ENCODE measurements at regions not wholly inside any gene's neighbourhood (a gene's known extent, or its start where the extent isn't known, plus 50 kb on each side); places are given as distances from the start of the nearest gene placed in this dataset.

DNA sequence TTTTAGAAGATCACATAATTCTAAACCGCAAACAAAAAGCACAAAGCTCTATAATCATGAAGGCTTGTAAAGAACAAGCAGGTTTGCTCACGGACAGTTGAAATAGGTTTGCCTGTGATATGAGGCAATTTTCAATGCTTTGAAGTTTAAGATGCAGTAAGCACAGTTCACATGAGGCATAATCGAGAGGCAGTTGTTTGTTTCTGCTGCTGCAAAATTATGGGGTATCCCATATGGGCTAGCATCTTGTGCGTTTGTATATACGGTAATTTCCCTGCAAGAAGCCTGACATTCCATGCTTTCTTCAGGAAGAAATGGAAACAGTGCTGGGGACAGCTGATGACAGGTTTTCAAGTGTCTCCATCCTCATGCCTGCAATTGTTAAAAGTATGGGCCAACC is 94.6 kb upstream of the MC3R start:
- no TSS peak for BruUV-seq (replicated peaks)
- H3K9ac ChIP-seq (ENCODE audit: insufficient read depth in 1 of 2, low read depth in 2 of 2, low read length in 2 of 2), result no peak overlapping the region
- H3K9me3 ChIP-seq (replicated peaks; ENCODE audit: control insufficient read depth, insufficient read depth, low read depth, low read length), result no peaks in the 10 kb centered on the region; the same call in 1 of the 2 replicates
- ChIA-PET CTCF (ENCODE audit: low intra/inter-chr PET ratio) (no interaction called here), POLR2A (no interaction called here)
- no peak for TF ChIP-seq POLR3G (IDR thresholded peaks at IDR 0.05; ENCODE audit: extremely low read depth, insufficient read length, insufficient replicate concordance)
- H3K36me3 ChIP-seq (ENCODE audit: control insufficient read depth, insufficient read depth, low read length), result no peaks in the 10 kb centered on the region
- ATAC-seq (no peak), FAIRE-seq (no peak), DNase-seq (ENCODE audit: extremely low read depth in 1 of 4, low spot score in 3 of 4) (no peak)
- H3K4me2 ChIP-seq (ENCODE audit: insufficient read depth, low read length), result no peak overlapping the region
- 0% methylated on average over 5 of the region's 5 CpGs for WGBS (ENCODE audit: insufficient coverage, low coverage, missing lambda C conversion rate)
- no peaks in the 10 kb centered on the region for H3K4me1 ChIP-seq (replicated peaks in 1 of 2; ENCODE audit: control insufficient read depth in 2 of 2, insufficient read depth in 2 of 2, low read length in 2 of 2)
- intact Hi-C loops (cut with micrococcal nuclease) (no loop called here), in situ Hi-C loops (cut with MboI) (no loop called here)
- H3K27ac ChIP-seq (ENCODE audit: extremely low read depth, low read depth, low read length), result no peak overlapping the region
- H4K20me1 ChIP-seq (replicated peaks; ENCODE audit: control insufficient read depth, insufficient read depth, low read length), result no peaks in the 10 kb centered on the region
- H3K27me3 ChIP-seq (ENCODE audit: control insufficient read depth in 2 of 2, insufficient read depth in 2 of 2, low read length in 2 of 2), result no peaks in the 10 kb centered on the region
- no peak overlapping the region for H3K4me3 ChIP-seq
- no peaks in the 10 kb centered on the region for H3K9me1 ChIP-seq (ENCODE audit: control insufficient read depth, insufficient read depth, low read length)
- no peaks in the 10 kb centered on the region for H3K79me2 ChIP-seq (ENCODE audit: control insufficient read depth, insufficient read depth, low read length)
- H2AFZ ChIP-seq (ENCODE audit: low read depth, low read length), result no peak overlapping the region

DNA sequence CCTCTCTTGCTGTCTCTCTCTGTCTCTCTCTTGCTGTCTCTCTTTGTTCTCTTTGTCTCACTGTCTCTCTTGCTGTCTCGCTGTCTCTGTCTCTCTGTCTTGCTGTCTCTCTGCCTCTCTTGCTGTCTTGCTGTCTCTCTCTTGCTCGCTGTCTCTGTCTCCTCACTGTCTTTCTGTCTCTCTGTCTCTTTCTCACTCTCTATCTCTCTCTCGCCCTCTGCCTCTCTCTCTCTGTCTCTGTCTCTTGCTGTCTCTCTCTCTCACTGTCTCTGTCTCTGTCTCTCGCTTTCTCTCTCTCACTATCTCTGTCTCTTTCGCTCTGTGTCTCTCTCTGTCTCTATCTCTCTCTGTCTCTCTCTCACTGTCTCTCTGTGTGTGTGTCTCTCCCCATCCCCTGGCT is 92.9 kb upstream of the MC3R start:
- Histone ChIP-seq H3K36me3 (ENCODE audit: control insufficient read depth, insufficient read depth, low read length) (no peaks in the 10 kb centered on the region), H4K20me1 (replicated peaks; ENCODE audit: control insufficient read depth, insufficient read depth, low read length) (no peaks in the 10 kb centered on the region), H3K79me2 (ENCODE audit: control insufficient read depth, insufficient read depth, low read length) (no peaks in the 10 kb centered on the region), H3K9ac (ENCODE audit: insufficient read depth in 1 of 2, low read depth in 2 of 2, low read length in 2 of 2) (no peak overlapping the region), H3K27me3 (ENCODE audit: control insufficient read depth in 2 of 2, insufficient read depth in 2 of 2, low read length in 2 of 2) (no peaks in the 10 kb centered on the region), H3K9me3 (replicated peaks; ENCODE audit: control insufficient read depth, insufficient read depth, low read depth, low read length) (no peaks in the 10 kb centered on the region), H3K4me2 (ENCODE audit: insufficient read depth, low read length) (no peak overlapping the region), H3K4me3 (no peak overlapping the region), H3K27ac (ENCODE audit: extremely low read depth, low read depth, low read length) (no peak overlapping the region), H3K9me1 (ENCODE audit: control insufficient read depth, insufficient read depth, low read length) (no peaks in the 10 kb centered on the region), H2AFZ (ENCODE audit: low read depth, low read length) (no peak overlapping the region), H3K4me1 (replicated peaks in 1 of 2; ENCODE audit: control insufficient read depth in 2 of 2, insufficient read depth in 2 of 2, low read length in 2 of 2) (no peaks in the 10 kb centered on the region)
- in situ Hi-C loops (cut with MboI) (no loop called here), intact Hi-C loops (cut with micrococcal nuclease) (no loop called here)
- no TSS peak for BruUV-seq (replicated peaks)
- 0% methylated on average over 4 of the region's 5 CpGs for WGBS (ENCODE audit: insufficient coverage, low coverage, missing lambda C conversion rate)
- FAIRE-seq (no peak), DNase-seq (ENCODE audit: extremely low read depth in 1 of 4, low spot score in 3 of 4) (no peak), ATAC-seq (no peak)
- ChIA-PET CTCF (ENCODE audit: low intra/inter-chr PET ratio) (no interaction called here), POLR2A (no interaction called here)
- TF ChIP-seq NBN (IDR thresholded peaks at IDR 0.05; ENCODE audit: low read depth) (no peak), JUND (IDR thresholded peaks at IDR 0.05; ENCODE audit: borderline replicate concordance, low read depth, low read length) (no peak), JUND (tag; IDR thresholded peaks at IDR 0.05; ENCODE audit: borderline replicate concordance, low read depth, low read length) (no peak), HMG20B (CRISPR knock-in tag; IDR thresholded peaks at IDR 0.05) (no peak), NR4A1 (CRISPR knock-in tag; IDR thresholded peaks at IDR 0.05) (no peak), NR4A1 (tag; IDR thresholded peaks at IDR 0.05) (no peak), MECOM (CRISPR knock-in tag; IDR thresholded peaks at IDR 0.05) (no peak), FOS (IDR thresholded peaks at IDR 0.05; ENCODE audit: extremely low read depth, insufficient read length) (no peak), SMAD3 (CRISPR knock-in tag; conservative IDR thresholded peaks at IDR 0.05) (no peak), SREBF1 (IDR thresholded peaks at IDR 0.05; ENCODE audit: borderline replicate concordance, low read depth, low read length) (no peak), NRF1 (conservative IDR thresholded peaks at IDR 0.05 in 1 of 2, IDR thresholded peaks at IDR 0.05 in 1 of 2) (no peak)
- TF ChIP-seq, protein P1, sequence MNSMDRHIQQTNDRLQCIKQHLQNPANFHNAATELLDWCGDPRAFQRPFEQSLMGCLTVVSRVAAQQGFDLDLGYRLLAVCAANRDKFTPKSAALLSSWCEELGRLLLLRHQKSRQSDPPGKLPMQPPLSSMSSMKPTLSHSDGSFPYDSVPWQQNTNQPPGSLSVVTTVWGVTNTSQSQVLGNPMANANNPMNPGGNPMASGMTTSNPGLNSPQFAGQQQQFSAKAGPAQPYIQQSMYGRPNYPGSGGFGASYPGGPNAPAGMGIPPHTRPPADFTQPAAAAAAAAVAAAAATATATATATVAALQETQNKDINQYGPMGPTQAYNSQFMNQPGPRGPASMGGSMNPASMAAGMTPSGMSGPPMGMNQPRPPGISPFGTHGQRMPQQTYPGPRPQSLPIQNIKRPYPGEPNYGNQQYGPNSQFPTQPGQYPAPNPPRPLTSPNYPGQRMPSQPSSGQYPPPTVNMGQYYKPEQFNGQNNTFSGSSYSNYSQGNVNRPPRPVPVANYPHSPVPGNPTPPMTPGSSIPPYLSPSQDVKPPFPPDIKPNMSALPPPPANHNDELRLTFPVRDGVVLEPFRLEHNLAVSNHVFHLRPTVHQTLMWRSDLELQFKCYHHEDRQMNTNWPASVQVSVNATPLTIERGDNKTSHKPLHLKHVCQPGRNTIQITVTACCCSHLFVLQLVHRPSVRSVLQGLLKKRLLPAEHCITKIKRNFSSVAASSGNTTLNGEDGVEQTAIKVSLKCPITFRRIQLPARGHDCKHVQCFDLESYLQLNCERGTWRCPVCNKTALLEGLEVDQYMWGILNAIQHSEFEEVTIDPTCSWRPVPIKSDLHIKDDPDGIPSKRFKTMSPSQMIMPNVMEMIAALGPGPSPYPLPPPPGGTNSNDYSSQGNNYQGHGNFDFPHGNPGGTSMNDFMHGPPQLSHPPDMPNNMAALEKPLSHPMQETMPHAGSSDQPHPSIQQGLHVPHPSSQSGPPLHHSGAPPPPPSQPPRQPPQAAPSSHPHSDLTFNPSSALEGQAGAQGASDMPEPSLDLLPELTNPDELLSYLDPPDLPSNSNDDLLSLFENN (IDR thresholded peaks at IDR 0.05; ENCODE audit: low read depth in 2 of 2, low read length in 2 of 2), result no peak
- TF ChIP-seq, protein P2, sequence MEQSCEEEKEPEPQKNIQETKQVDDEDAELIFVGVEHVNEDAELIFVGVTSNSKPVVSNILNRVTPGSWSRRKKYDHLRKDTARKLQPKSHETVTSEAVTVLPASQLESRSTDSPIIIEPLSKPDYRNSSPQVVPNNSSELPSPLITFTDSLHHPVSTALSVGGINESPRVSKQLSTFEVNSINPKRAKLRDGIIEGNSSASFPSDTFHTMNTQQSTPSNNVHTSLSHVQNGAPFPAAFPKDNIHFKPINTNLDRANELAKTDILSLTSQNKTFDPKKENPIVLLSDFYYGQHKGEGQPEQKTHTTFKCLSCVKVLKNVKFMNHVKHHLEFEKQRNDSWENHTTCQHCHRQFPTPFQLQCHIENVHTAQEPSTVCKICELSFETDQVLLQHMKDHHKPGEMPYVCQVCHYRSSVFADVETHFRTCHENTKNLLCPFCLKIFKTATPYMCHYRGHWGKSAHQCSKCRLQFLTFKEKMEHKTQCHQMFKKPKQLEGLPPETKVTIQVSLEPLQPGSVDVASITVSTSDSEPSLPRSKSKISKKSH (CRISPR knock-in tag; IDR thresholded peaks at IDR 0.05), result no peak
